OCI-LY7 (cell line): ENCODE measurements at regions not wholly inside any gene's neighbourhood (a gene's known extent, or its start where the extent isn't known, plus 50 kb on each side); places are given as distances from the start of the nearest gene placed in this dataset.

Source experiments
- BruUV-seq: library from RNA; stranded (reverse); fragments of 400-500 nt; replicated peaks from 2 replicates; lab custom pipeline; 2021; lab: Mats Ljungman, UMichigan
- CTCF ChIA-PET: fragments of 300-600 bp; sonication (Branson Sonifier 250); formaldehyde crosslinking; loops from one replicate; lab custom pipeline; 2022; ENCODE audit warnings: antibody characterized with exemption; ENCODE audit not compliant: unreplicated experiment; lab: Charles Lee
- POLR2A ChIA-PET: fragments of 300-600 bp; sonication (Branson Sonifier 250); formaldehyde crosslinking; loops from one replicate; lab custom pipeline; 2022; ENCODE audit warnings: antibody characterized with exemption; lab: Charles Lee
- DNase-seq: peaks from one replicate; pipeline ENCODE4 v3.0.0-alpha.2; 2015; ENCODE audit warnings: low spot score
- H2AFZ ChIP-seq: fragments of 200-600 bp; sonication (generic), shearing (Covaris generic); 2 replicates; pipeline ENCODE4 v1.6.1; 2014; ENCODE audit warnings: mild to moderate bottlenecking, antibody characterized with exemption, low read length, moderate library complexity
- H3K27ac ChIP-seq: fragments of 200-600 bp; sonication (generic); 2 replicates; pipeline ENCODE4 v1.5.1; 2014; ENCODE audit warnings: mixed run types, low read depth, mild to moderate bottlenecking, moderate library complexity, low read length, inconsistent platforms; ENCODE audit not compliant: poor library complexity, severe bottlenecking
- H3K36me3 ChIP-seq: fragments of 200-600 bp; sonication (generic); 2 replicates; pipeline ENCODE4 v1.6.1; 2014; ENCODE audit warnings: mild to moderate bottlenecking, antibody characterized with exemption, low read length, moderate library complexity, mixed read lengths; ENCODE audit not compliant: insufficient read depth
- H3K4me1 ChIP-seq: fragments of 200-600 bp; sonication (generic); 2 replicates; pipeline ENCODE4 v1.5.1; 2014; ENCODE audit warnings: mild to moderate bottlenecking, low read length; ENCODE audit not compliant: insufficient read depth, poor library complexity, severe bottlenecking
- H3K4me2 ChIP-seq: fragments of 200-600 bp; sonication (generic); 2 replicates; pipeline ENCODE4 v1.6.1; 2014; ENCODE audit warnings: mild to moderate bottlenecking, low read length
- H3K4me3 ChIP-seq: fragments of 200-600 bp; sonication (generic); 2 replicates; pipeline ENCODE4 v1.5.1; 2014; ENCODE audit warnings: mild to moderate bottlenecking, low read depth, low read length; ENCODE audit not compliant: poor library complexity, severe bottlenecking
- H3K79me2 ChIP-seq: fragments of 200-600 bp; sonication (generic); 2 replicates; pipeline ENCODE4 v1.6.1; 2016; ENCODE audit warnings: low read depth, mild to moderate bottlenecking, low read length, moderate library complexity, mixed read lengths; ENCODE audit not compliant: insufficient read depth
- H3K9me2 ChIP-seq: fragments of 200-600 bp; sonication (generic); 2 replicates; pipeline ENCODE4 v1.6.1; 2016; ENCODE audit warnings: mild to moderate bottlenecking, low read length, mixed read lengths; ENCODE audit not compliant: insufficient read depth
- H3K9me3 ChIP-seq: fragments of 200-600 bp; sonication (generic); 2 replicates; pipeline ENCODE4 v1.6.1; 2014; ENCODE audit warnings: mild to moderate bottlenecking, mixed run types, low read length, mixed read lengths
- H4K20me1 ChIP-seq: fragments of 200-600 bp; sonication (generic); 2 replicates; pipeline ENCODE4 v1.6.1; 2014; ENCODE audit warnings: mild to moderate bottlenecking, antibody characterized with exemption, low read length, moderate library complexity, mixed read lengths; ENCODE audit not compliant: insufficient read depth
- CTCF ChIP-seq: fragments of 200-600 bp; sonication (generic); conservative IDR thresholded peaks from 2 replicates; pipeline ENCODE4 v1.5.1; 2014; ENCODE audit warnings: mild to moderate bottlenecking, antibody characterized with exemption, low read length, moderate library complexity, mixed read lengths
- EZH2phosphoT487 ChIP-seq: fragments of 200-600 bp; sonication (generic); IDR thresholded peaks from 2 replicates; pipeline ENCODE4 v1.6.1; 2018; ENCODE audit warnings: low read depth, borderline replicate concordance, mild to moderate bottlenecking, mixed run types, antibody characterized with exemption, low read length, moderate library complexity, mixed read lengths
- intact Hi-C: fragments of 100-400 bp; cut with micrococcal nuclease; formaldehyde crosslinking; loops from one replicate; pipeline ENCODE4 v1.10.0; 2022; ENCODE audit not compliant: unreplicated experiment

DNA sequence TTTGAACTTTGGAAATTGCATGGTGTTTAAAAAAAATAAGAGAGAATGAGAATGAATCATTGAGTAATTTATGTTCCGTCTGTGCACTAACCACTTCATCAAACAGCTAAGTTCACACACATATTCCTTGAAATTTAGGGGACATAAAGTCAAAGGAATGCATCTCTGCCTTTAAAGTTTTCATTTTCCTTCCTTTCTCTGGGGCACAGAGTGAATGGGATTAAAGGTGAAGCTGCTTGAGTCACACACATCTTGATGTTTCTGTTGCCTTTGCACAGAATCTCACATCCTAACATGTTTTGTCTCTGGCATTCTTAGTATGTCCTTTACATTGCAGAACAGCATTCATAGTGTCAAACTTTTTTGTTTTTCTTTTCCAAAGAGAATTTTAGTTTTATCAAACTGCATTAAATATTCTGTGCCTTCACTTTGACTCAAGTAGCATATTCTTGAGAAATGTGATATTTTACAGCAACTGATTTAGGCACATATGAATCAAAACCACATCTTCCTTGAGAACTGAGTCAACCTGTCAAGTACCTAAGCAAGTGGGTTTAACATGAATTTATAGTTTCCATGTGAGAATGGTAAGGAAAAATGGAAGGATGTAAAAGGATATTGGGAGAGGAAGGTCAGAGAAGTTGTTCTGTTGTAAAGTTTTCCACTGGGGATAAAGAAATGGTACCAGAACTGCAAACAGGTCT lies 169.1 kb upstream of the THUMPD2 start:
- Histone ChIP-seq H2AFZ (no peak overlapping the region), H3K27ac (no peak overlapping the region), H3K4me3 (no peak overlapping the region), H3K36me3 (no peaks in the 10 kb centered on the region), H4K20me1 (no peaks in the 10 kb centered on the region), H3K9me3 (no peaks in the 10 kb centered on the region), H3K79me2 (no peaks in the 10 kb centered on the region), H3K4me2 (no peak overlapping the region), H3K4me1 (no peaks in the 10 kb centered on the region), H3K9me2 (no peaks in the 10 kb centered on the region)
- DNase-seq = no peak
- no TSS peak for BruUV-seq
- POLR2A ChIA-PET = interaction anchor here (0.6 to 0.8 kb wide), 3 partner anchors 14 to 448 kb away, joined by 3 to 4 read pairs (median 3); no protein-coding TSS in a partner anchor
- CTCF ChIA-PET = no interaction called here
- TF ChIP-seq CTCF = no peak
- intact Hi-C loops = no loop called here

DNA sequence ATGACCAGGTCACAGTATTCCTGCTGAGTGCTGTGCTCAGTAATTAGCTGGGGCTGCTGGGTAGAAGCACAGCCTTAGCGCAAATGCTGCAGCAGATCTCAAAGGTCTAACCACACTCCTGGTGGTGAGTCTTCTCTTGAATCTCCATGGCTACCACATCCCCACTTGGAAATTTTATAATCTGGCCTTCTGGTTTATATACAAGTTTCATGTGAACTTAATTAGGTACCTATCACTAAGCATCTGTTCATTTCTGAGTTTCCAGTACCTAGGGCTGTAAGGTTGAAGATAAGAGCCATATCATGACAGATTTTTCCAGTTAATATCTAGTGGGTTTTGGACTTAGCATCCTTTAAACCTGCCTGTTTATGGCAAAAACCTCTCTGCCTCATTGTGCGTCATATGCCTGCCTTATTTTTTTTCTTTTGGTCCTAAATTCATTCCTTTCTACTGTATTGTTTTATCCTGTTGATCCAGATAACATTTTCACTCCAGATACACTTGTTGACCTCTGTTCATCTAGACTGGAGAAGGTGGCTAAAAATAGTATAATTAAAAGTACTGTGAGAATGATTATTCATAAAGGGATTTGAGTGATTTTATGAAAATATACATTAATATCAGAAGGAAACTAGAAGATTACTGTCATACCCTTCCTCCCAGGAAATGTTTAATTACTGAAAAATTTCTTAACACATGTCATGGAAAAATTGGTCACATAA lies 168.4 kb upstream of the THUMPD2 start:
- intact Hi-C loops = no loop called here
- DNase-seq = no peak
- H3K9me2 ChIP-seq = no peaks in the 10 kb centered on the region
- no peaks in the 10 kb centered on the region for H3K36me3 ChIP-seq
- H3K27ac ChIP-seq = no peak overlapping the region
- H3K4me2 ChIP-seq = no peak overlapping the region
- no peak overlapping the region for H3K4me3 ChIP-seq
- CTCF ChIA-PET = no interaction called here
- no peak overlapping the region for H2AFZ ChIP-seq
- BruUV-seq = no TSS peak
- POLR2A ChIA-PET = interaction anchor here (0.6 to 0.9 kb wide), 2 partner anchors 25 to 500 kb away, joined by 3 to 4 read pairs; no protein-coding TSS in a partner anchor
- H3K79me2 ChIP-seq = no peaks in the 10 kb centered on the region
- H3K9me3 ChIP-seq = no peaks in the 10 kb centered on the region
- H3K4me1 ChIP-seq = no peaks in the 10 kb centered on the region
- no peaks in the 10 kb centered on the region for H4K20me1 ChIP-seq
- TF ChIP-seq CTCF = no peak
- TF ChIP-seq EZH2phosphoT487 = no peak

DNA sequence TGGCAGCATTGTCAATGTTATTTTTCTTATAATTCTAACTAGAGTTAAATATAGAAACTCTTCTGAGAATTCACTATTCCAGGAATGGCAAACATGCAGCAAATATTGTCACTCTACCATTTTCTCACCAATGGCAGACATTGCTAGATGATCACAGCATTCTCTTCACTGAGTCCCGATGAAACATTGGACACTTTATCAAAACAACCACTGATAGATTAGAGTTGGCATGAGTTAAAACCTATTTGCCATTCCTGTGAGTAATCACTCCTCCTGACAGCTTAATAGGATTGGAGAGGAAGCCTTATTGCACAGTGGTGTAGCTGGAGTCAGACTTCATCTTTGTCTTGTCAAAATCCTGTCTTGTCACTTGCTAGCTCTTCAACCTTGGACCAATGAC lies 163.9 kb upstream of the THUMPD2 start:
- Histone ChIP-seq H3K4me1 (peaks cover 3% of the 10 kb centered on the region), H3K9me2 (no peaks in the 10 kb centered on the region), H4K20me1 (no peaks in the 10 kb centered on the region), H3K79me2 (no peaks in the 10 kb centered on the region), H3K36me3 (no peaks in the 10 kb centered on the region), H3K27ac (no peak overlapping the region), H3K4me3 (no peak overlapping the region), H2AFZ (no peak overlapping the region), H3K9me3 (no peaks in the 10 kb centered on the region), H3K4me2 (no peak overlapping the region)
- DNase-seq = no peak
- ChIA-PET POLR2A (interaction anchor here (0.6 kb wide), 1 partner anchor 27 kb away, joined by 4 read pairs; no protein-coding TSS in a partner anchor), CTCF (no interaction called here)
- no TSS peak for BruUV-seq
- no peak for TF ChIP-seq CTCF
- intact Hi-C loops = no loop called here
